WTC11 (cell line): ENCODE measurements at regions not wholly inside any gene's neighbourhood (a gene's known extent, or its start where the extent isn't known, plus 50 kb on each side); places are given as distances from the start of the nearest gene placed in this dataset.

ENCODE experiments used
- ATAC-seq: fragments of 200-7000 bp; cut with Tn5 transposase; 2 replicates; pipeline ENCODE4 v1.10.0; 2021; ENCODE audit warnings: mild to moderate bottlenecking, moderate library complexity
- CTCF ChIA-PET: fragments of 300-600 bp; sonication (Branson Sonifier 250); formaldehyde crosslinking; loops from one replicate; lab custom pipeline; 2021; ENCODE audit warnings: antibody characterized with exemption; lab: Charles Lee
- POLR2A ChIA-PET: fragments of 350-600 bp; sonication (Branson Sonifier 250); formaldehyde crosslinking; loops from one replicate; lab custom pipeline; 2021; ENCODE audit warnings: antibody characterized with exemption; lab: Charles Lee
- DNase-seq: peaks from one replicate; pipeline ENCODE4 v3.0.0; 2021; ENCODE audit warnings: low spot score
- H3K27ac Mint-ChIP-seq: 2 replicates; pipeline ENCODE4 v1.8.0; 2021; ENCODE audit warnings: mixed read lengths
- H3K27me3 Mint-ChIP-seq: 2 replicates; pipeline ENCODE4 v1.8.0; 2021; ENCODE audit warnings: low read depth, mild to moderate bottlenecking, moderate library complexity, mixed read lengths
- H3K36me3 Mint-ChIP-seq: 2 replicates; pipeline ENCODE4 v1.8.0; 2021; ENCODE audit warnings: mixed read lengths
- H3K4me1 Mint-ChIP-seq: 2 replicates; pipeline ENCODE4 v1.8.0; 2022; ENCODE audit warnings: mixed read lengths
- H3K4me3 Mint-ChIP-seq: 2 replicates; pipeline ENCODE4 v1.8.0; 2021; ENCODE audit warnings: mild to moderate bottlenecking, moderate library complexity, mixed read lengths
- H3K9me3 Mint-ChIP-seq: 2 replicates; pipeline ENCODE4 v1.8.0; 2021; ENCODE audit warnings: mixed read lengths
- ATF1 ChIP-seq: sonication (generic); formaldehyde crosslinking; IDR thresholded peaks from 2 replicates; pipeline ENCODE4 v1.8.1; 2023; ENCODE audit warnings: mild to moderate bottlenecking, moderate library complexity, missing genetic modification reagents
- CBFB ChIP-seq: sonication (generic); formaldehyde crosslinking; IDR thresholded peaks from 2 replicates; pipeline ENCODE4 v1.8.1; 2022; ENCODE audit warnings: mild to moderate bottlenecking, low read depth, missing genetic modification reagents
- EMX1 ChIP-seq: fragments of 250-450 bp; sonication (Bioruptor Pico); IDR thresholded peaks from 2 replicates; pipeline ENCODE4 v1.8.0; 2021; ENCODE audit warnings: mild to moderate bottlenecking
- ETV6 ChIP-seq: sonication (generic); formaldehyde crosslinking; IDR thresholded peaks from 2 replicates; pipeline ENCODE4 v1.8.1; 2022; ENCODE audit warnings: mild to moderate bottlenecking, missing genetic modification reagents
- FOXJ3 ChIP-seq: sonication (generic); formaldehyde crosslinking; IDR thresholded peaks from 2 replicates; pipeline ENCODE4 v1.9.0; 2021; ENCODE audit warnings: missing genetic modification reagents, mild to moderate bottlenecking, borderline replicate concordance
- FOXP1 ChIP-seq: sonication (generic); formaldehyde crosslinking; IDR thresholded peaks from 2 replicates; pipeline ENCODE4 v1.8.0; 2022; ENCODE audit warnings: missing genetic modification reagents, mild to moderate bottlenecking, moderate library complexity, borderline replicate concordance
- GTF2I ChIP-seq: fragments of 250-450 bp; sonication (Bioruptor Pico); conservative IDR thresholded peaks from 2 replicates; pipeline ENCODE4 v1.4.0; 2021; ENCODE audit warnings: mild to moderate bottlenecking
- JAZF1 ChIP-seq: fragments of 250-450 bp; sonication (Bioruptor Pico); IDR thresholded peaks from 2 replicates; pipeline ENCODE4 v1.9.0; 2021; ENCODE audit warnings: moderate library complexity, mild to moderate bottlenecking, inconsistent platforms
- KAT7 ChIP-seq: sonication (generic); formaldehyde crosslinking; IDR thresholded peaks from 2 replicates; pipeline ENCODE4 v1.8.1; 2023; ENCODE audit warnings: missing genetic modification reagents, mild to moderate bottlenecking, borderline replicate concordance
- MYBL2 ChIP-seq: sonication (generic); formaldehyde crosslinking; IDR thresholded peaks from 2 replicates; pipeline ENCODE4 v1.8.1; 2023; ENCODE audit warnings: mild to moderate bottlenecking, moderate library complexity, missing genetic modification reagents
- NR1H2 ChIP-seq: sonication (generic); formaldehyde crosslinking; IDR thresholded peaks from 2 replicates; pipeline ENCODE4 v1.9.0; 2021; ENCODE audit warnings: mild to moderate bottlenecking, moderate library complexity, missing genetic modification reagents
- SOX15 ChIP-seq: fragments of 250-450 bp; sonication (Bioruptor Pico); IDR thresholded peaks from 2 replicates; pipeline ENCODE4 v1.9.0; 2021; ENCODE audit warnings: mild to moderate bottlenecking
- SP1 ChIP-seq: sonication (generic); formaldehyde crosslinking; conservative IDR thresholded peaks from 2 replicates; pipeline ENCODE4 v1.8.1; 2022; ENCODE audit warnings: missing genetic modification reagents
- TCF7 ChIP-seq: sonication (generic); formaldehyde crosslinking; IDR thresholded peaks from 2 replicates; pipeline ENCODE4 v1.8.0; 2022; ENCODE audit warnings: mild to moderate bottlenecking, low read depth, missing genetic modification reagents, moderate library complexity
- TEAD1 ChIP-seq: sonication (generic); formaldehyde crosslinking; IDR thresholded peaks from 2 replicates; pipeline ENCODE4 v1.8.0; 2022; ENCODE audit warnings: mild to moderate bottlenecking, missing genetic modification reagents
- ZNF138 ChIP-seq: sonication (generic); formaldehyde crosslinking; conservative IDR thresholded peaks from 2 replicates; pipeline ENCODE4 v1.8.1; 2022; ENCODE audit warnings: mild to moderate bottlenecking, moderate library complexity, missing genetic modification reagents
- ZNF416 ChIP-seq: fragments of 250-450 bp; sonication (Bioruptor Pico); IDR thresholded peaks from 2 replicates; pipeline ENCODE4 v1.9.0; 2021; ENCODE audit warnings: mild to moderate bottlenecking, inconsistent platforms
- ZNF671 ChIP-seq: fragments of 250-450 bp; sonication (Bioruptor Pico); IDR thresholded peaks from 2 replicates; pipeline ENCODE4 v1.8.0; 2021; ENCODE audit warnings: mild to moderate bottlenecking
- TF ChIP-seq, protein P1 (sequence below): sonication (generic); formaldehyde crosslinking; IDR thresholded peaks from 2 replicates; pipeline ENCODE4 v1.8.0; 2022; ENCODE audit warnings: mild to moderate bottlenecking, missing genetic modification reagents
- TF ChIP-seq, protein P2 (sequence below): sonication (generic); formaldehyde crosslinking; IDR thresholded peaks from 2 replicates; pipeline ENCODE4 v1.8.1; 2022; ENCODE audit warnings: low read depth, mild to moderate bottlenecking, moderate library complexity, missing genetic modification reagents, borderline replicate concordance
- TF ChIP-seq, protein P3 (sequence below): sonication (generic); formaldehyde crosslinking; IDR thresholded peaks from 2 replicates; pipeline ENCODE4 v1.8.0; 2023; ENCODE audit warnings: missing genetic modification reagents
- TF ChIP-seq, protein P4 (sequence below): sonication (generic); formaldehyde crosslinking; conservative IDR thresholded peaks from 2 replicates; pipeline ENCODE4 v1.8.1; 2022; ENCODE audit warnings: mild to moderate bottlenecking, missing genetic modification reagents
- TF ChIP-seq, protein P5 (sequence below): sonication (generic); formaldehyde crosslinking; IDR thresholded peaks from 2 replicates; pipeline ENCODE4 v1.8.1; 2023; ENCODE audit warnings: mild to moderate bottlenecking, missing genetic modification reagents, moderate library complexity
- TF ChIP-seq, protein P6 (sequence below): fragments of 250-450 bp; sonication (Bioruptor Pico); IDR thresholded peaks from 2 replicates; pipeline ENCODE4 v1.9.0; 2021; ENCODE audit warnings: mild to moderate bottlenecking
- TF ChIP-seq, protein P7 (sequence below): sonication (generic); formaldehyde crosslinking; IDR thresholded peaks from 2 replicates; pipeline ENCODE4 v1.8.0; 2023; ENCODE audit warnings: mild to moderate bottlenecking, missing genetic modification reagents

DNA sequence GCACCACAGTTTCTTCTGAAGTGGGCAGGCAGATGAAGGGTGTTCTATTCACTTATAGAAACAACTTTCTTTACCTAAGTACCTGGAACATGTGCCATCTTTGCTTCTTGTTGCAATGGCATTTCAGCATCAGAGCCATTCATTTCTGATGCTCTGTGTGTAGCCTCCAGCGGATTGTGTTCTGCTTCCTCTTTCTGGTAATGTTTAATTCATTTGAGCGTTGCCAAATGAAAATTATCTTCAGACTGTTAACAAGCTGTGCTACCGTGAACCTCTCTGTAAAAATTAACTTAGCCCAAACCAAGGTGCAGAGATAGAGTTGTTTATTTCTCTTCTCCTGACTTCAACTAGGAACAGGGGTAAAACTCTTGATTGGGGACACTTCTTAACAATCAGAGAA is 302.0 kb downstream of the EDEM1 start:
- Mint-ChIP-seq H3K4me3 (no peak overlapping the region), H3K4me1 (no peaks in the 10 kb centered on the region), H3K36me3 (peaks cover 18% of the 10 kb centered on the region), H3K9me3 (peaks cover 70% of the 10 kb centered on the region), H3K27ac (no peak overlapping the region), H3K27me3 (no peaks in the 10 kb centered on the region; the same call in 1 of the 2 replicates)
- no peak for TF ChIP-seq KAT7
- TF ChIP-seq CBFB (CRISPR knock-in tag): no peak
- no peak for TF ChIP-seq ATF1 (CRISPR knock-in tag)
- TF ChIP-seq, protein P1, sequence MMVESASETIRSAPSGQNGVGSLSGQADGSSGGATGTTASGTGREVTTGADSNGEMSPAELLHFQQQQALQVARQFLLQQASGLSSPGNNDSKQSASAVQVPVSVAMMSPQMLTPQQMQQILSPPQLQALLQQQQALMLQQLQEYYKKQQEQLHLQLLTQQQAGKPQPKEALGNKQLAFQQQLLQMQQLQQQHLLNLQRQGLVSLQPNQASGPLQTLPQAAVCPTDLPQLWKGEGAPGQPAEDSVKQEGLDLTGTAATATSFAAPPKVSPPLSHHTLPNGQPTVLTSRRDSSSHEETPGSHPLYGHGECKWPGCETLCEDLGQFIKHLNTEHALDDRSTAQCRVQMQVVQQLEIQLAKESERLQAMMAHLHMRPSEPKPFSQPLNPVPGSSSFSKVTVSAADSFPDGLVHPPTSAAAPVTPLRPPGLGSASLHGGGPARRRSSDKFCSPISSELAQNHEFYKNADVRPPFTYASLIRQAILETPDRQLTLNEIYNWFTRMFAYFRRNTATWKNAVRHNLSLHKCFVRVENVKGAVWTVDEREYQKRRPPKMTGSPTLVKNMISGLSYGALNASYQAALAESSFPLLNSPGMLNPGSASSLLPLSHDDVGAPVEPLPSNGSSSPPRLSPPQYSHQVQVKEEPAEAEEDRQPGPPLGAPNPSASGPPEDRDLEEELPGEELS (CRISPR knock-in tag): no peak
- no peak for TF ChIP-seq TEAD1
- CTCF ChIA-PET: no interaction called here
- ATAC-seq (no peak), DNase-seq (no peak)
- POLR2A ChIA-PET: no interaction called here

DNA sequence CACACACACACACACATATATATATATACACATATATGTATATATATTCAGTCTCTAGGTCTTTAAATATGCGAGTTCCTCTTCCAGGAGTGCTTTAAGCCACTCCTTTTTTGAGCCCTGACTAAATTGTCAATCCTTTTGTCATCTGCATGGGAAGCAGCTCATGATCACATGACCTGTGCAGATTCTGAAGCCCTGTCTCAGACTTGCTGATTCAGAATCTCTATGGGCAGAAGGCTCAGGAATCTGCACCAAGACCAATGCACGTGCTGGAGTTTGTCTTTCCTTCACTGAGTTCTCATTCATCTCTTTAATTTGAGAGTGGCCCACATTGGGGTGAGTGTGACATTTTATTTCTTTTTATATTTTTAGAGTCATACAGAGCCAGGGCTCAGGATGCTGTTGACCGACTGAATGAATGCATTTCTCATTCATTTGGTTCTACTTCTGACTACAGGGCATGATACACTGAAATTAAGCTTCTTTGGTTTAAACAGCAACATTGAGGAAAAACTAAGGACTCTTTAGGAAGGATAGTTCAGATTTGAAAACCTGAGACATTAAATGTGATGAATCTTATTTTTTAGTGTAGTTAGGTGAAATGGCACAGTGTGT is 307.5 kb downstream of the EDEM1 start:
- CTCF ChIA-PET: no interaction called here

DNA sequence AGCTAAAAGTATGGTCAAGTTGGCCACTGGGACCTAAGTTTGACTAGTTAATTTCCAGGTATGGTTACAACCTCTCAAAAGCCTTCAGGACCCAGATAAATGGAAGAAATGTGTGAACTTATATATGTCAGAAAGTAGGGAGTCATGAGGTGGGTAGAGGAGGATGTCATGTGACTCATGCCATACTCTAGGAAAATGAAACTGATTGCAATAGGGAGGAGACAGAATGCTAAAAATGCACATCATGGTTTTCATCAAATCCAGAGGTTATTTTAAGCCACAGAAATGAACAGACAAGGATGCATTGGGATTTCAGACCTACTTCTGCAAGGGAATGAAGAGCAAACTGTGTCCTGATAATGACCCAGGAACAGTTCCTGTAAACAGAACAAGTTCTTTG is 310.0 kb downstream of the EDEM1 start:
- Mint-ChIP-seq H3K36me3 (peaks cover 5% of the 10 kb centered on the region), H3K27ac (no peak overlapping the region), H3K4me1 (no peaks in the 10 kb centered on the region), H3K27me3 (no peaks in the 10 kb centered on the region), H3K9me3 (peaks cover 39% of the 10 kb centered on the region), H3K4me3 (no peak overlapping the region)
- ChIA-PET POLR2A (no interaction called here), CTCF (no interaction called here)
- DNase-seq: no peak
- no peak for ATAC-seq
- TF ChIP-seq GTF2I (CRISPR knock-in tag) (no peak), NR1H2 (CRISPR knock-in tag) (no peak), FOXP1 (CRISPR knock-in tag) (no peak), ETV6 (CRISPR knock-in tag) (no peak), FOXJ3 (no peak), TCF7 (CRISPR knock-in tag) (no peak), ZNF416 (CRISPR knock-in tag) (no peak), JAZF1 (CRISPR knock-in tag) (no peak), EMX1 (CRISPR knock-in tag) (no peak), SP1 (no peak)
- TF ChIP-seq, protein P2, sequence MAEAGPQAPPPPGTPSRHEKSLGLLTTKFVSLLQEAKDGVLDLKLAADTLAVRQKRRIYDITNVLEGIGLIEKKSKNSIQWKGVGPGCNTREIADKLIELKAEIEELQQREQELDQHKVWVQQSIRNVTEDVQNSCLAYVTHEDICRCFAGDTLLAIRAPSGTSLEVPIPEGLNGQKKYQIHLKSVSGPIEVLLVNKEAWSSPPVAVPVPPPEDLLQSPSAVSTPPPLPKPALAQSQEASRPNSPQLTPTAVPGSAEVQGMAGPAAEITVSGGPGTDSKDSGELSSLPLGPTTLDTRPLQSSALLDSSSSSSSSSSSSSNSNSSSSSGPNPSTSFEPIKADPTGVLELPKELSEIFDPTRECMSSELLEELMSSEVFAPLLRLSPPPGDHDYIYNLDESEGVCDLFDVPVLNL (CRISPR knock-in tag): no peak
- TF ChIP-seq, protein P3, sequence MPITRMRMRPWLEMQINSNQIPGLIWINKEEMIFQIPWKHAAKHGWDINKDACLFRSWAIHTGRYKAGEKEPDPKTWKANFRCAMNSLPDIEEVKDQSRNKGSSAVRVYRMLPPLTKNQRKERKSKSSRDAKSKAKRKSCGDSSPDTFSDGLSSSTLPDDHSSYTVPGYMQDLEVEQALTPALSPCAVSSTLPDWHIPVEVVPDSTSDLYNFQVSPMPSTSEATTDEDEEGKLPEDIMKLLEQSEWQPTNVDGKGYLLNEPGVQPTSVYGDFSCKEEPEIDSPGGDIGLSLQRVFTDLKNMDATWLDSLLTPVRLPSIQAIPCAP (CRISPR knock-in tag): no peak

More for the DNA sequence above, 307.5 kb downstream of the EDEM1 start:
- TF ChIP-seq, protein P4, sequence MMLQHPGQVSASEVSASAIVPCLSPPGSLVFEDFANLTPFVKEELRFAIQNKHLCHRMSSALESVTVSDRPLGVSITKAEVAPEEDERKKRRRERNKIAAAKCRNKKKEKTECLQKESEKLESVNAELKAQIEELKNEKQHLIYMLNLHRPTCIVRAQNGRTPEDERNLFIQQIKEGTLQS (CRISPR knock-in tag): no peak
- TF ChIP-seq SOX15 (CRISPR knock-in tag) (no peak), ZNF671 (CRISPR knock-in tag) (no peak), MYBL2 (CRISPR knock-in tag) (no peak), ZNF138 (CRISPR knock-in tag) (no peak)
- TF ChIP-seq, protein P5, sequence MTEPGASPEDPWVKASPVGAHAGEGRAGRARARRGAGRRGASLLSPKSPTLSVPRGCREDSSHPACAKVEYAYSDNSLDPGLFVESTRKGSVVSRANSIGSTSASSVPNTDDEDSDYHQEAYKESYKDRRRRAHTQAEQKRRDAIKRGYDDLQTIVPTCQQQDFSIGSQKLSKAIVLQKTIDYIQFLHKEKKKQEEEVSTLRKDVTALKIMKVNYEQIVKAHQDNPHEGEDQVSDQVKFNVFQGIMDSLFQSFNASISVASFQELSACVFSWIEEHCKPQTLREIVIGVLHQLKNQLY (CRISPR knock-in tag): no peak
- TF ChIP-seq, protein P6, sequence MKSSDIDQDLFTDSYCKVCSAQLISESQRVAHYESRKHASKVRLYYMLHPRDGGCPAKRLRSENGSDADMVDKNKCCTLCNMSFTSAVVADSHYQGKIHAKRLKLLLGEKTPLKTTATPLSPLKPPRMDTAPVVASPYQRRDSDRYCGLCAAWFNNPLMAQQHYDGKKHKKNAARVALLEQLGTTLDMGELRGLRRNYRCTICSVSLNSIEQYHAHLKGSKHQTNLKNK: no peak
- TF ChIP-seq, protein P7, sequence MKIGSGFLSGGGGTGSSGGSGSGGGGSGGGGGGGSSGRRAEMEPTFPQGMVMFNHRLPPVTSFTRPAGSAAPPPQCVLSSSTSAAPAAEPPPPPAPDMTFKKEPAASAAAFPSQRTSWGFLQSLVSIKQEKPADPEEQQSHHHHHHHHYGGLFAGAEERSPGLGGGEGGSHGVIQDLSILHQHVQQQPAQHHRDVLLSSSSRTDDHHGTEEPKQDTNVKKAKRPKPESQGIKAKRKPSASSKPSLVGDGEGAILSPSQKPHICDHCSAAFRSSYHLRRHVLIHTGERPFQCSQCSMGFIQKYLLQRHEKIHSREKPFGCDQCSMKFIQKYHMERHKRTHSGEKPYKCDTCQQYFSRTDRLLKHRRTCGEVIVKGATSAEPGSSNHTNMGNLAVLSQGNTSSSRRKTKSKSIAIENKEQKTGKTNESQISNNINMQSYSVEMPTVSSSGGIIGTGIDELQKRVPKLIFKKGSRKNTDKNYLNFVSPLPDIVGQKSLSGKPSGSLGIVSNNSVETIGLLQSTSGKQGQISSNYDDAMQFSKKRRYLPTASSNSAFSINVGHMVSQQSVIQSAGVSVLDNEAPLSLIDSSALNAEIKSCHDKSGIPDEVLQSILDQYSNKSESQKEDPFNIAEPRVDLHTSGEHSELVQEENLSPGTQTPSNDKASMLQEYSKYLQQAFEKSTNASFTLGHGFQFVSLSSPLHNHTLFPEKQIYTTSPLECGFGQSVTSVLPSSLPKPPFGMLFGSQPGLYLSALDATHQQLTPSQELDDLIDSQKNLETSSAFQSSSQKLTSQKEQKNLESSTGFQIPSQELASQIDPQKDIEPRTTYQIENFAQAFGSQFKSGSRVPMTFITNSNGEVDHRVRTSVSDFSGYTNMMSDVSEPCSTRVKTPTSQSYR (CRISPR knock-in tag): no peak
- no peak overlapping the region for H3K4me3 Mint-ChIP-seq
- DNase-seq (no peak), ATAC-seq (no peak)
- POLR2A ChIA-PET: no interaction called here
- no peak overlapping the region for H3K27ac Mint-ChIP-seq
- H3K27me3 Mint-ChIP-seq: no peaks in the 10 kb centered on the region; the same call in 1 of the 2 replicates
- no peaks in the 10 kb centered on the region for H3K4me1 Mint-ChIP-seq
- peaks cover 62% of the 10 kb centered on the region for H3K9me3 Mint-ChIP-seq
- peaks cover 5% of the 10 kb centered on the region for H3K36me3 Mint-ChIP-seq
